ENCODE measurements at regions not wholly inside any gene's neighbourhood (a gene's known extent, or its start where the extent isn't known, plus 50 kb on each side); places are given as distances from the start of the nearest gene placed in this dataset.
A peak's percentile ranks its signal among the peaks of the same experiment; 100 is the strongest.
"Not testable (repeated sequence)": the region's sequence is repeated elsewhere in the genome, so short reads cannot be mapped to it uniquely, and the experiment has no call there.

DNA sequence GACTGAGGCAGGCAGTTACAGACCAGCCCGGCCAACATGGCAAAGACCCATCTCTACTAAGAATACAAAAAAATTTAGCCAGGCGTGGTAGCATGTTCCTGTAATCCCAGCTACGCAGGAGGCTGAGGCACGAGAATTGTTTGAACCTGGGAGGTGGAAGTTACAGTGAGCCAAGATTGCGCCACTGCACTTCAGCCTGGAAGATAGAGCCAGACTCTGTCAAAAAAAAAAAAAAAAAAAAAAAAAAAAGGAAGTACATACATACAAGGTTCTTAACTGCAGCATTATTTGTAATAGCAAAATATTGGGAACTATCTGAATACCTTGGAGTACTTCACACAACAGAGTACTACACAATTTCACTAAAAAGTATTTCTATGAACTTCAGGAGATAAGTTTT, 183.5 kb upstream of the OLIG3 start:
- TF ChIP-seq, protein P1, sequence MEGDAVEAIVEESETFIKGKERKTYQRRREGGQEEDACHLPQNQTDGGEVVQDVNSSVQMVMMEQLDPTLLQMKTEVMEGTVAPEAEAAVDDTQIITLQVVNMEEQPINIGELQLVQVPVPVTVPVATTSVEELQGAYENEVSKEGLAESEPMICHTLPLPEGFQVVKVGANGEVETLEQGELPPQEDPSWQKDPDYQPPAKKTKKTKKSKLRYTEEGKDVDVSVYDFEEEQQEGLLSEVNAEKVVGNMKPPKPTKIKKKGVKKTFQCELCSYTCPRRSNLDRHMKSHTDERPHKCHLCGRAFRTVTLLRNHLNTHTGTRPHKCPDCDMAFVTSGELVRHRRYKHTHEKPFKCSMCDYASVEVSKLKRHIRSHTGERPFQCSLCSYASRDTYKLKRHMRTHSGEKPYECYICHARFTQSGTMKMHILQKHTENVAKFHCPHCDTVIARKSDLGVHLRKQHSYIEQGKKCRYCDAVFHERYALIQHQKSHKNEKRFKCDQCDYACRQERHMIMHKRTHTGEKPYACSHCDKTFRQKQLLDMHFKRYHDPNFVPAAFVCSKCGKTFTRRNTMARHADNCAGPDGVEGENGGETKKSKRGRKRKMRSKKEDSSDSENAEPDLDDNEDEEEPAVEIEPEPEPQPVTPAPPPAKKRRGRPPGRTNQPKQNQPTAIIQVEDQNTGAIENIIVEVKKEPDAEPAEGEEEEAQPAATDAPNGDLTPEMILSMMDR (IDR thresholded peaks at IDR 0.05): no peak
- Histone ChIP-seq H3K36me3 (no peaks in the 10 kb centered on the region), H3K27ac (peak overlapping the region in 1 of 10 donors; percentile 15), H3K4me1 (peaks cover 0 to 18% (median 0%) of the 10 kb centered on the region in 9 donors), H3K27me3 (no peaks in the 10 kb centered on the region), H3K9me3 (peaks cover 0 to 2% (median 0%) of the 10 kb centered on the region in 11 donors), H3K4me3 (no peak overlapping the region)
- intact Hi-C loops (cut with DNase I): no loop called here
- whole genome bisulfite sequencing, 2 donors: 82 to 84% methylated on average over 5 of the region's 5 CpGs
- DNase-seq (no peak), ATAC-seq (peak in 1 of 8 donors; percentile 30)

GRCh38 chr6:137678451-137678850, 184.3 kb upstream of the OLIG3 start:
- intact Hi-C loops (cut with DNase I): no loop called here
- Histone ChIP-seq H3K27ac (no peak overlapping the region), H3K36me3 (no peaks in the 10 kb centered on the region), H3K4me1 (peaks cover 0 to 18% (median 0%) of the 10 kb centered on the region in 9 donors), H3K27me3 (no peaks in the 10 kb centered on the region), H3K9me3 (peaks cover 0 to 2% (median 0%) of the 10 kb centered on the region in 11 donors), H3K4me3 (no peak overlapping the region)
- 74% methylated on average over 2 of the region's 2 CpGs for WGBS, 2 donors
- DNase-seq (no peak), ATAC-seq (no peak)
- TF ChIP-seq, protein P1 (IDR thresholded peaks at IDR 0.05): no peak

DNA sequence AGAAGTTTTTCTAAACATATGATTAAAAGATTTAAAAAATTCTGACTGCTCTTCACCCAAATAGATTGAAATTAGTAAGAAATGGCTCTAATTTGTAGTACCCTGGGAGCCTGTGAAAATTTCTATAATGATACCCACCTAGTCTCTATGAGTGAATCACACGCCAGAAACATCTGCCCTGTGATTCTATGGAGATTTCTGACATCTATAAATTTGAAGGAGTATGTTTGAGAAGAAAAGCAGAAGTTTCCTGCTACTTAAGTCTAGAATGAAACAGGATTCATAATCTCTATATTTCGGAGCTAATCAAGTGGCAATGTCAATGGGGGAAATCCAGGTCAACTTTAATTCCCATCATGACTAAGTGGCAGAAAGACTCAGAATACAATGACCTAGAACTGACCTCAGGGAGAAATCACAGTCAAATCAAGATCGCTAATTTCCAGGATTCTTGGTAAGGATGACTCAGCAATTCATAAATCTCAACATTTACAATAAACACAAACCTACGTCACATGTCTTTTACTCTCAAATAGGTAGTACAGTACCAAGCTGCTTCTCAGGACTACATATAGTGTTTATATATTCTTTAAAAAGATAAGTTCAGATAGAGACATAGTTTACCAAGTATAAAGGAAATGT, 186.2 kb upstream of the TNFAIP3 start:
- no peak for DNase-seq
- Histone ChIP-seq H3K4me3 (no peak overlapping the region), H3K27ac (no peak overlapping the region), H3K4me1 (peaks cover 0 to 28% (median 0%) of the 10 kb centered on the region in 9 donors), H3K9me3 (peaks cover 0 to 2% (median 0%) of the 10 kb centered on the region in 11 donors), H3K27me3 (no peaks in the 10 kb centered on the region), H3K36me3 (no peaks in the 10 kb centered on the region)
- 59 to 71% methylated on average over 4 of the region's 4 CpGs for WGBS, 2 donors
- ATAC-seq: no peak
- intact Hi-C loops (cut with DNase I): no loop called here
- TF ChIP-seq, protein P1 (IDR thresholded peaks at IDR 0.05): no peak

DNA sequence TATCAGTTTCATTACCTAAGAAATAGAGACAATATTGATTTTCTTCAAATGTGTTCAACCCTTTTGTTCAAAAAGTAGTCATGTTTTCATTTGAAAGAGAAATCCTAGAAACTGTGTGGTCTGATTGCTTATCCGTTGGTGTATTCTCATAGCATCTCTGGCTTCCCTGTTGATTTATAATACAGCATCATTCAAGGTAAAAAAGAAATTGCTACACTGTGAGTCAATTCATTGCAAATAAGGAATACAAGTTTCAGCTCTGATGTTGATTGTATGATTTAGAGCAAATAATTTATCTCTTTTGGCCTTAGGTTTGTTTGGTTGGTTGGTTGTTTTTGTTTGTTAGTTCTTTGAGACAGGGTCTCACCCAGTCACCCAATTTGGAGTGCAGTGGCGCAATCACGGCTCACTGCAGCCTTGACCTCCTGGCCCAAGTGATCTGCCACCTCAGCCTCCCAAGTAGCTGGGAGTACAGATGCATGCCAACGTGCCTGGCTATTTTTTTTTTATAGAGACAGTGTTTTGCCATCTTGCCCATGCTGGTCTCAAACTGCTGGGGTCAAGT, 185.5 kb upstream of the TNFAIP3 start:
- Histone ChIP-seq H3K4me3 (no peak overlapping the region), H3K27me3 (no peaks in the 10 kb centered on the region), H3K27ac (no peak overlapping the region), H3K4me1 (peaks cover 0 to 31% (median 0%) of the 10 kb centered on the region in 9 donors), H3K36me3 (no peaks in the 10 kb centered on the region), H3K9me3 (peaks cover 0 to 2% (median 0%) of the 10 kb centered on the region in 11 donors)
- ATAC-seq: no peak
- no peak for DNase-seq
- TF ChIP-seq, protein P1 (IDR thresholded peaks at IDR 0.05): no peak
- WGBS, 2 donors: 85 to 90% methylated on average over 4 of the region's 4 CpGs
- intact Hi-C loops (cut with DNase I): no loop called here

- DNase-seq; ATAC-seq; H3K27me3 ChIP-seq; H3K36me3 ChIP-seq; intact Hi-C loops (cut with DNase I); H3K9me3 ChIP-seq; H3K27ac ChIP-seq; H3K4me3 ChIP-seq: not testable (repeated sequence)
- H3K4me1 ChIP-seq: peaks cover 0 to 25% (median 0%) of the 10 kb centered on the region in 9 donors
- WGBS, 2 donors: 94 to 98% methylated on average over 5 of the region's 5 CpGs
These were observed 184.4 kb upstream of the TNFAIP3 start for GRCh38 chr6:137682658-137683057.

Data from heart right ventricle (tissue), 16 donors.